ENCODE measurements at regions not wholly inside any gene's neighbourhood (a gene's known extent, or its start where the extent isn't known, plus 50 kb on each side); places are given as distances from the start of the nearest gene placed in this dataset.

GRCh38 chr6:167501831-167502385, 177.0 kb downstream of the TTLL2 start (continued):
- TF ChIP-seq, protein P1, sequence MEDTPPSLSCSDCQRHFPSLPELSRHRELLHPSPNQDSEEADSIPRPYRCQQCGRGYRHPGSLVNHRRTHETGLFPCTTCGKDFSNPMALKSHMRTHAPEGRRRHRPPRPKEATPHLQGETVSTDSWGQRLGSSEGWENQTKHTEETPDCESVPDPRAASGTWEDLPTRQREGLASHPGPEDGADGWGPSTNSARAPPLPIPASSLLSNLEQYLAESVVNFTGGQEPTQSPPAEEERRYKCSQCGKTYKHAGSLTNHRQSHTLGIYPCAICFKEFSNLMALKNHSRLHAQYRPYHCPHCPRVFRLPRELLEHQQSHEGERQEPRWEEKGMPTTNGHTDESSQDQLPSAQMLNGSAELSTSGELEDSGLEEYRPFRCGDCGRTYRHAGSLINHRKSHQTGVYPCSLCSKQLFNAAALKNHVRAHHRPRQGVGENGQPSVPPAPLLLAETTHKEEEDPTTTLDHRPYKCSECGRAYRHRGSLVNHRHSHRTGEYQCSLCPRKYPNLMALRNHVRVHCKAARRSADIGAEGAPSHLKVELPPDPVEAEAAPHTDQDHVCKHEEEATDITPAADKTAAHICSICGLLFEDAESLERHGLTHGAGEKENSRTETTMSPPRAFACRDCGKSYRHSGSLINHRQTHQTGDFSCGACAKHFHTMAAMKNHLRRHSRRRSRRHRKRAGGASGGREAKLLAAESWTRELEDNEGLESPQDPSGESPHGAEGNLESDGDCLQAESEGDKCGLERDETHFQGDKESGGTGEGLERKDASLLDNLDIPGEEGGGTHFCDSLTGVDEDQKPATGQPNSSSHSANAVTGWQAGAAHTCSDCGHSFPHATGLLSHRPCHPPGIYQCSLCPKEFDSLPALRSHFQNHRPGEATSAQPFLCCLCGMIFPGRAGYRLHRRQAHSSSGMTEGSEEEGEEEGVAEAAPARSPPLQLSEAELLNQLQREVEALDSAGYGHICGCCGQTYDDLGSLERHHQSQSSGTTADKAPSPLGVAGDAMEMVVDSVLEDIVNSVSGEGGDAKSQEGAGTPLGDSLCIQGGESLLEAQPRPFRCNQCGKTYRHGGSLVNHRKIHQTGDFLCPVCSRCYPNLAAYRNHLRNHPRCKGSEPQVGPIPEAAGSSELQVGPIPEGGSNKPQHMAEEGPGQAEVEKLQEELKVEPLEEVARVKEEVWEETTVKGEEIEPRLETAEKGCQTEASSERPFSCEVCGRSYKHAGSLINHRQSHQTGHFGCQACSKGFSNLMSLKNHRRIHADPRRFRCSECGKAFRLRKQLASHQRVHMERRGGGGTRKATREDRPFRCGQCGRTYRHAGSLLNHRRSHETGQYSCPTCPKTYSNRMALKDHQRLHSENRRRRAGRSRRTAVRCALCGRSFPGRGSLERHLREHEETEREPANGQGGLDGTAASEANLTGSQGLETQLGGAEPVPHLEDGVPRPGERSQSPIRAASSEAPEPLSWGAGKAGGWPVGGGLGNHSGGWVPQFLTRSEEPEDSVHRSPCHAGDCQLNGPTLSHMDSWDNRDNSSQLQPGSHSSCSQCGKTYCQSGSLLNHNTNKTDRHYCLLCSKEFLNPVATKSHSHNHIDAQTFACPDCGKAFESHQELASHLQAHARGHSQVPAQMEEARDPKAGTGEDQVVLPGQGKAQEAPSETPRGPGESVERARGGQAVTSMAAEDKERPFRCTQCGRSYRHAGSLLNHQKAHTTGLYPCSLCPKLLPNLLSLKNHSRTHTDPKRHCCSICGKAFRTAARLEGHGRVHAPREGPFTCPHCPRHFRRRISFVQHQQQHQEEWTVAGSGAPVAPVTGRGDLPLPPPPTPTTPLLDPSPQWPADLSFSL (CRISPR knock-in tag; IDR thresholded peaks at IDR 0.05) = no peak
- TF ChIP-seq CENPX (CRISPR knock-in tag; IDR thresholded peaks at IDR 0.05) = no peak
- TF ChIP-seq DR1 (CRISPR knock-in tag; IDR thresholded peaks at IDR 0.05) = no peak
- no peak for TF ChIP-seq ZFP90 (CRISPR knock-in tag; IDR thresholded peaks at IDR 0.05; ENCODE audit: borderline replicate concordance)
- peak; percentile 24 for TF ChIP-seq TEAD3 (CRISPR knock-in tag; optimal IDR thresholded peaks at IDR 0.05; ENCODE audit: borderline replicate concordance)
- no peak for TF ChIP-seq THAP11 (CRISPR knock-in tag; IDR thresholded peaks at IDR 0.05)
- TF ChIP-seq TP53 (CRISPR knock-in tag; conservative IDR thresholded peaks at IDR 0.05) = no peak
- TF ChIP-seq ZFP62 (CRISPR knock-in tag; IDR thresholded peaks at IDR 0.05) = no peak
- no peak for TF ChIP-seq CERS6 (CRISPR knock-in tag; IDR thresholded peaks at IDR 0.05)
- no peak for TF ChIP-seq ZNF160 (CRISPR knock-in tag; IDR thresholded peaks at IDR 0.05)
- no peak for TF ChIP-seq ZNF33B (CRISPR knock-in tag; IDR thresholded peaks at IDR 0.05)
- no peak for TF ChIP-seq BORCS8-MEF2B (CRISPR knock-in tag; IDR thresholded peaks at IDR 0.05)
- no peak for TF ChIP-seq CBX1 (IDR thresholded peaks at IDR 0.05; ENCODE audit: low read depth)
- TF ChIP-seq CHD2 (IDR thresholded peaks at IDR 0.05; ENCODE audit: low read depth, low read length) = no peak
- TF ChIP-seq MYPOP (CRISPR knock-in tag; IDR thresholded peaks at IDR 0.05) = no peak
- no peak for TF ChIP-seq ZNF430 (CRISPR knock-in tag; IDR thresholded peaks at IDR 0.05)
- peak; percentile 67 for TF ChIP-seq RXRB (CRISPR knock-in tag; IDR thresholded peaks at IDR 0.05; ENCODE audit: borderline replicate concordance)
- TF ChIP-seq KAT2B (IDR thresholded peaks at IDR 0.05; ENCODE audit: borderline replicate concordance, low read depth, low read length) = no peak
- no peak for TF ChIP-seq ZNF484 (CRISPR knock-in tag; IDR thresholded peaks at IDR 0.05; ENCODE audit: borderline replicate concordance, low read depth)
- TF ChIP-seq ZFP41 (CRISPR knock-in tag; IDR thresholded peaks at IDR 0.05; ENCODE audit: borderline replicate concordance) = no peak
- TF ChIP-seq, protein P2, sequence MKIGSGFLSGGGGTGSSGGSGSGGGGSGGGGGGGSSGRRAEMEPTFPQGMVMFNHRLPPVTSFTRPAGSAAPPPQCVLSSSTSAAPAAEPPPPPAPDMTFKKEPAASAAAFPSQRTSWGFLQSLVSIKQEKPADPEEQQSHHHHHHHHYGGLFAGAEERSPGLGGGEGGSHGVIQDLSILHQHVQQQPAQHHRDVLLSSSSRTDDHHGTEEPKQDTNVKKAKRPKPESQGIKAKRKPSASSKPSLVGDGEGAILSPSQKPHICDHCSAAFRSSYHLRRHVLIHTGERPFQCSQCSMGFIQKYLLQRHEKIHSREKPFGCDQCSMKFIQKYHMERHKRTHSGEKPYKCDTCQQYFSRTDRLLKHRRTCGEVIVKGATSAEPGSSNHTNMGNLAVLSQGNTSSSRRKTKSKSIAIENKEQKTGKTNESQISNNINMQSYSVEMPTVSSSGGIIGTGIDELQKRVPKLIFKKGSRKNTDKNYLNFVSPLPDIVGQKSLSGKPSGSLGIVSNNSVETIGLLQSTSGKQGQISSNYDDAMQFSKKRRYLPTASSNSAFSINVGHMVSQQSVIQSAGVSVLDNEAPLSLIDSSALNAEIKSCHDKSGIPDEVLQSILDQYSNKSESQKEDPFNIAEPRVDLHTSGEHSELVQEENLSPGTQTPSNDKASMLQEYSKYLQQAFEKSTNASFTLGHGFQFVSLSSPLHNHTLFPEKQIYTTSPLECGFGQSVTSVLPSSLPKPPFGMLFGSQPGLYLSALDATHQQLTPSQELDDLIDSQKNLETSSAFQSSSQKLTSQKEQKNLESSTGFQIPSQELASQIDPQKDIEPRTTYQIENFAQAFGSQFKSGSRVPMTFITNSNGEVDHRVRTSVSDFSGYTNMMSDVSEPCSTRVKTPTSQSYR (CRISPR knock-in tag; IDR thresholded peaks at IDR 0.05; ENCODE audit: borderline replicate concordance) = no peak
